GM18507 (cell line): ENCODE measurements at regions not wholly inside any gene's neighbourhood (a gene's known extent, or its start where the extent isn't known, plus 50 kb on each side); places are given as distances from the start of the nearest gene placed in this dataset.

Source experiments
- DNase-seq: peaks from one replicate; pipeline ENCODE4 v3.0.0; 2011; ENCODE audit warnings: low read depth; ENCODE audit not compliant: insufficient read length; ENCODE audit errors: extremely low spot score
- FAIRE-seq: peaks from 2 replicates; lab custom pipeline; 2011; peaks lifted over from hg19 to GRCh38; lab: Jason Lieb, UNC

DNA sequence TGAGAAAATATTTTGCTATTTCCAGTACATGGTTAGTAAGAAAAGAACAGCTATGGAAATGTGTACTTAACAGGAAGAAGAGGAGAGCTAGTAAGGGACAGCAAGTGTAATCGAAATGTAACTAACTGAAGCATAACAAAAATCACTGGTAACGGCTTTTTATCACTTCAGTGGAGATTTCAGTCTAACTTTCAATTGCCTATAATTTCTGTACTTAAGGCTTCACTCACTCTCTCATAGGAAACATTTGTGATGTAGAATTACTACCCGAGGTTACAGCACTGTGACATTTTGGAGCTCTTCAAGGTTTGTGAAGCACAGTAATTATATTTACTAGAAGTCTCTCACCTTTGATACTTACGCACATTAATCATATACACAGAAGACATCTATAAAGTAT lies 1119.1 kb downstream of the AMY1C start:
- no peak for DNase-seq
- FAIRE-seq = no peak

DNA sequence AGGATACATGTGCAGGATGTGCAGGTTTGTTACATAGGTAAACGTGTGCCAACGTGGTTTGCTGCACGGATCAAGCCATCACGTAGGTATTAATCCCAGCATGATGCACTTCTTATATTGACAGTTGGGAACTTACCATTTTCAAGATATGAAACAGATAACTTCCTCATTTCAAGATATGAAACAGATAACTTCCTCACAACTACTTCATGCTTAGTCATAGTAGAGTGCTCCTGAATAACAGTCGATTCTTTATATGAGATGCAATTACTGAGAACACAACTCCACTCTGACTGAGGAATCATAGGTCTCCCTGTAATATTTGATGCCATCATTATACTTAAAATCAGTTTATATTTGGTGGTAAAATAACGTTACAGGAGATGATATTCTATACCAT lies 1124.3 kb downstream of the AMY1C start:
- DNase-seq (no peak), FAIRE-seq (no peak)

DNA sequence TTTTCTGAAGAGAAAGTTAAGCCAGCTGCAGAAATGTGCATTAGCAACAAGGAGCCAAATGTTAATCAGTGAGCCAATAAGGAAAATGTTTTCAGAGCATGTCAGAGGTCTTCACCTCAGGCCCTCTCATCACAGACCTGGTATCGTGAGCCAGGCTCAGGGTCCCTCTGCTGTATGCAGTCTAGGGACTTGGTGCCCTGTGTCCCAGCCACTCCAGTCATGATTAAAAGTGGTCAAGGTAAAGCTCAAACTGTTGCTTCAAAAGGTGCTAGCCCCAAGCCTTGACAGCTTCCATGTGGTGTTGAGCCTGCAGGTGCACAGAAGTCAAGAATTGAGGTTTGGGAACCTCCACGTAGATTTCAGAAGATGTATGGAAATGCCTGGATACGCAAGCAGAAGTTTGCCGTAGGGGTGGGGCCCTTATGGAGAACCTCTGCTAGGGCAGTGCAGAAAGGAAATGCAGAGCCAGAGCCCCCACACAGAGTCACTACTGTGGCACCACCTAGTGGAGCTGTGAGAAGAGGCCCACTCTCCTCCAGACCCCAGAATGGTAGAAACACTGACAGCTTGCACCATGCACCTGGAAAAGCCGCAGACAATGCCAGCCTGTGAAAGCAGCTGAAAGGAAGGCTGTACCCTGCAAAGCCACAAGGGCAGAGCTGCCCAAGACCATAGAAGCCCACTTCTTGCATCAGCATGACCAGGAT lies 1128.7 kb downstream of the AMY1C start:
- FAIRE-seq = no peak
- DNase-seq = no peak

DNA sequence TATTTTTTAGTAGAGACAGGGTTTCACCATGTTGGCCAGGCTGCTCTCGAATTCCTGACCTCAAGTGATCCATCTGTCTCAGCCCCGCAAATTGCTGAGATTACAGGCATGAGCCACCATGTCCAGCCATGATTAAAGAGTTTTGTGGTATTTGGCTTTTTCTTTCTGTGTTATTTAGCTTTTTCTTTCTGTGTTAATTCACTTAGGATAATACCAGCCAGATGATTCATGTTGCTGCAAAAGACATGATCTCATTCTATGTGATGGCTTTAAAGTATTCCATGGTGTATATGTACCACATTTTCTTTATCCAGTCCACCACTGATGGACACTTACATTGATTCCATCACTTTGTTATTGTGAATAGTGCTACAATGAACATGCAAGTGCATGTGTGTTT lies 1135.2 kb downstream of the AMY1C start:
- DNase-seq = no peak
- FAIRE-seq = no peak

DNA sequence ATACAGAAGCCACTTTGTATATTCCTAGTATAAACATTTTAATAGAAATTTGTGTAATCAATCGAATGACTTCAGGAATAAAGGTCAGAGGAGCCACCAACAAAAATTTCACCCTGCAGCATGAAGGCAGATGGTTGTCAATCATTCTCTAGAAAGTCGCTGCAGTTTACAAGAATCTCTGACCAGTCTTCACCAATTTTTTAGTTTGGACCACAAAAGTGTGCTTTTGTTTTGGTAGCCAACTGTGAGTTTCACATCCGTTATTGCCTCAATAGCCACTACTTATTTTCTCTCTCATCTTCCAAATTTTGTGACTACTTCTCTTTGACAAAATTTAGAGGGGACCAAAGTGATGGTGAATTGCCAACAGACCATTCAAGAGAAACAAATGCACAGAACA lies 1155.6 kb downstream of the AMY1C start:
- no peak for FAIRE-seq
- no peak for DNase-seq

DNA sequence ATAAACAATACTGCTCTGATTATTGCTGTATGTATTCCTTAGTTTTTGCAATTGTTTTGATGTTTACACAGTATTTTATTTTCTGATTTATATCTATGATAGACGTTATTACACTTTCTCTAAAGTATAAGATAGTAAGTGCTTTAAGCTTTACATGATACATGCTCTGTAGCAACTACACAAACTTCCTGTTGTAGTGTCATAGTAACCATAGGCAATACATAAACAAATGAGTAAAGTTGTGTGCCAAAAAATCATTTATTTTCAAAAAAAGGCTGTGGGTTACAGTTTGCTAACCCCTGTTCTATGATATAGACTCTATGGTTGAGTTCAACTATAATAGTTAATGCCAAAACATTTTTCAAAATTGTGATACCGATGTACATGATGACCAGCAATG lies 1156.4 kb downstream of the AMY1C start:
- FAIRE-seq = no peak

DNA sequence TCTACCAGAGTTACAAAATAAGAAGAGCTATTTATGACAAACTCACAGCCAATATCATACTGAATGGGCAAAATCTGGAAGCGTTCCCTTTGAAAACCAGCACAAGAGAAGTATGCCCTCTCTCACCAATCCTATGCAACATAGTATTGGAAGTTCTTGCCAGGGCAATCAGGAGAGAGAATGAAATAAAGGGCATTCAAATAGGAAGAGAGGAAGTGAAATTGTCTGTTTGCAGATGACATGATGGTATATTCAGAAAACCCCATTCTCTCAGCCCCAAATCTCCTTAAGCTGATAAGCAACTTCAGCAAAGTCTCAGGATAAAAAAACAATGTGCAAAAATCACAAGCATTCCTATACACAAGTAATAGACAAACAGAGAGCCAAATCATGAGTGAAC lies 1169.5 kb downstream of the AMY1C start:
- no peak for FAIRE-seq
- DNase-seq = no peak

More for the DNA sequence above, 1156.4 kb downstream of the AMY1C start:
- no peak for DNase-seq

DNA sequence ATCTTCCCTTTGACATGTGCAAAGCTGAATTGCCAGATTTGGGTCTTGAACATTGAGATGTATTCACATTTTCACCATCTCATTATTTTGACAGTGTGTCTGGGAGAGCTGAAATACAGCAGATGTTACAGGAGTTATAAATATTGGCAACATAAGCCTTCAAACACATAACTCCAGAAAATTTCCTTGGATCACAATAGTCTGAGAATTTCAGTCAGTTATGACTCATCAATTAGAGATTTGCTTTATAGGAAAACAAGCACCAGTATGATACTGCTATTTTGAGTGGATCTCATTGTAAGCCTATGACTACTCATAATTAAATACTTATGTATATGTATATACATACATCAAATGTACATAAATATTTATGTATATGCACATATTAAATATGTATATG lies 1171.8 kb downstream of the AMY1C start:
- DNase-seq = no peak
- FAIRE-seq = no peak

DNA sequence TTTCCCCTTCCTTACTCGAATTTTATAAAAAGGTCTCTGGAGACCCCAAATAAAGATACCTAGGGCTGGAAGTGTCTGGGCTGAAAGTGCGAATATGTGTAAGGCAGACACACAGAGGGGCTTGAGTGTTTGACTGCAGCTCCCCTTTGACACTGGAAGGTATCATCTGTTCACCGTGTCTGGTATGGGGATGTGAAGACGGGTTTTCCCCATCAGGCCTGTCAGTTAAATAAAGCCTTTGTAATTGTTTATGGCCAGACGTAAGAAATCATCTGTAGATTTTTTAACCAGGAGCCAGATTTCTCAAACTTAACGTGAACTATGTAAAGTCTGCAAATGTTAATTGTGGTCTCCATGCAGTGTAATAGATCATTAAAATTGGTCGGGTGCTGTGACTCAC lies 1173.4 kb downstream of the AMY1C start:
- no peak for DNase-seq
- FAIRE-seq = no peak

DNA sequence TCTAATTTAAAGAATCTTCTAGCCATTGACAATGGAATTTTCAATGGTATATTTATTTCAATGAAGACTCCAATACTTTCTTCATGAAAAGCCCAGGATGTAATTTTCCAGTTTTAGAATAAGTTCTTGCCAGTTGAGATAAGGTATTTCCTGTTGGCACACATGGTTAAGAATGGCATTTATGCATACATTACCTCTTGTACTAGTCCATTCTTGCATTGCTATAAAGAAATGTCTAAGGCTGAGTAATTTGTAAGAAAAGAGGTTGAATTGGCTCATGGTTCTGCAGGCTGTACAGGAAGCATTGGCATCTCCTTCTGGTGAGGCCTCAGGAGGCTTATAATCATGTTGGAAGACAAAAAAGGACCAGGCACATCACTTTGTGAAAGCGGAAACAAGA lies 1179.6 kb downstream of the AMY1C start:
- DNase-seq = no peak
- no peak for FAIRE-seq

DNA sequence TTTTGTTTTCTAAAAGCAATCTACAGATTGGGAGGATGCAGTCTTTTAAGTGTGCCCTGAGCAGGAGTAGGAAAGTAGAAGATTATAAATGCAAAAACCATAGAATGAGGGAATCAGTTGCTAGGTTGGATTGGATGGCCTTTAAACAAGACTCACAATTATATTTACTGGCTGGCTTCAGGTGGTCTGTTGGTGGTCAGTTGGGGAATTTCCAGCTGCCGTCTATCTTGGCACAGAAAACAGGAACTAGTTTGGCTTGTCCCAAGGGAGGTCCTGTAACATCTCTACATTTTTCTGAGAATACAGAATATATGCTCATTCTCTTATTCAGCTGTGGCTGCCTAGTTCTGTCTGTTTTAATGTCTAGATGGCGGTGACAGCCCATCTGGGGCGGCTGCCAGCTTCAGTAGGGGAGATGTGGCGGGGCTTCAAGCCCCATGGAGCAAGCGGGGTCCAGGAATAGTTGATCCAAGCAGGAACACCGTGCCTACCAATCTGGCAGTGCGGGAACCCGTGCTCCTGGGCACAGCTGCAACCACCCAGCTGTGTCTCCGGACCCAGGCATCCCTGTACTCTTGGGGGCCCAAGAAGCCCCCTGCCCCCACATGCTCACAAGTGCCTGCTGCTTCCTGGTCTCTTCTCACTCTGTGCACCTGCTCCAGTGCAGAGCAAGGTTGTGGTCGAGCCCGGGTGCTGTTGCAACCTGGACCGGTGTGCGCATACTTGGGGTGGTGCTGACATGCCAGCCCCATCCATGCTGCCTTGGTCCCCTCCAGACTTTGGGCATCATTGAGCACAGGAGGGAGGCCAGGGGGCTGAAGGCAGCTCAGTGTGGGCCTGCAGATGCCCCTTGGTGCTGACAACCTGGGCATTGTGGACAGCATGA lies 1182.6 kb downstream of the AMY1C start:
- no peak for DNase-seq
- FAIRE-seq = no peak

DNA sequence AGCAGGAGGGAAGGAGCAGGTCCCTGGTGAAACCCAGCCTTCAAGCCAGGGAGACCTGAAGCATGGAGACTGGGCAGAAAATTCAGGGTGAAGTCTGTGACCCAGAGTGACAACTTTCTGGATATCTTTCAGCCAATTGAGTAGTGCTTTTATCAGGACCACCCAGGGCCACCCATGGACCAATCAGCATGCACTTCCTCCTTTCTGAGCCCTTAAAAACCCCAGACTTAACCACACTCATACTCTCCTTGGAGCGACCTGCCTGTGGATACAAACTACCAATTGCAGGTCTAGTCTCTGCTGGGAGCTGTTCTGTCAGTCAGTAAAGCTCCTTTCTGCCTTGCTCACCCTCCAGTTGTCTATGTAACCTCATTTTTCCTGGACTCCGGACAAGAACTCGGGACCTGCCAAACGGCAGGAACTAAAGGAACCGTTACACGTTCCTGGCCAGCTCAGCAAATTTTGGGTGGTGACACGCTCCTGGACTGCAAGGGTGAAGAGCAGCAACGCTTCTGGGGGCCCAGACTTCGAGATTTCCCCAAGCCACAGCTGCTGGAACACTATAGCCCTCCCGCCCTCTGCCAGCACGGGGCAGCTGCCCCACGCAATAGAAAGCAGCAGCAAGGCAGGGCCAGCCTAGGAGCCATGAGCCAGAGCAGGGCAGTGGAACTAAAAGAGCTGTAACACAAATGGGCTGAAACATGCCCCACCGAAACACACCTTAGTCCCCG lies 1183.4 kb downstream of the AMY1C start:
- FAIRE-seq = no peak
- no peak for DNase-seq

DNA sequence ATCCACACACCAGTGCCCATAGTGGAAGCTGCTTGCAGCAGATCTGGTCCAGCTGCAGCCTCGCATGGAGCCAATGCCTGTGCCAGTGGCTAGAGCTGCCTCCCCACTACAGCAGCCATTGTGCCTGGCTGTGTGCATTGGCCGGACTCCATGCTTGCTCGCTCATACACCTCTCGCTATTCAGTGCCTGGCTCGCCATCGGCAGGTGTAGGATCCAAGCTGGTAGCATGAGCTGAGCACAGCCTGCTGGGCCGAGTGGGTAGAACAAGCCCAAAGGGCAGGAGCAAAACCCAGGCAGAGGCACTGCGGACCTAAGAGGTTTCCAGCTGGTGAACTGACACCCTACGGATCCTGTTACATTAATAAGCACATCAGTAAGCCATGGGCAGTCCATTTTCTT lies 1184.1 kb downstream of the AMY1C start:
- FAIRE-seq (no peak), DNase-seq (no peak)

DNA sequence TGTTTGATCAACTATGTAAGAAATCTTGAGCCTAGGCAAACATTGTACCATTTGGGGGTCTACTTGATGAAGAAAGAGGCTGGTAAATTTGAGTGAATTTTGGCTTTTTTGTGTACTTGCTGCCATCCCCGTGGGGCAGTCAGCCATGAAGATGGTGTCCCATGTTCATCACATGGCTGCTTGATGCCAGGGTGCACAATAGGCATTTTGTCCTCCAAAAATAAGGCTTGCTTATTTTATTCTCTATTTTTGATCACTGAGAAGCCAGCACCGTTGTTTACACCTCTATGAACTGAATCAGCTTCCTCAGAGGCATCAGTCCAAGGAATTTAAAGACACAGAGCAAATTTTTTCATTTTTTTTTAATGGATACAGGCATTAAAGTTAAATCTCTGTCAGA lies 1195.7 kb downstream of the AMY1C start:
- DNase-seq = no peak
- no peak for FAIRE-seq

DNA sequence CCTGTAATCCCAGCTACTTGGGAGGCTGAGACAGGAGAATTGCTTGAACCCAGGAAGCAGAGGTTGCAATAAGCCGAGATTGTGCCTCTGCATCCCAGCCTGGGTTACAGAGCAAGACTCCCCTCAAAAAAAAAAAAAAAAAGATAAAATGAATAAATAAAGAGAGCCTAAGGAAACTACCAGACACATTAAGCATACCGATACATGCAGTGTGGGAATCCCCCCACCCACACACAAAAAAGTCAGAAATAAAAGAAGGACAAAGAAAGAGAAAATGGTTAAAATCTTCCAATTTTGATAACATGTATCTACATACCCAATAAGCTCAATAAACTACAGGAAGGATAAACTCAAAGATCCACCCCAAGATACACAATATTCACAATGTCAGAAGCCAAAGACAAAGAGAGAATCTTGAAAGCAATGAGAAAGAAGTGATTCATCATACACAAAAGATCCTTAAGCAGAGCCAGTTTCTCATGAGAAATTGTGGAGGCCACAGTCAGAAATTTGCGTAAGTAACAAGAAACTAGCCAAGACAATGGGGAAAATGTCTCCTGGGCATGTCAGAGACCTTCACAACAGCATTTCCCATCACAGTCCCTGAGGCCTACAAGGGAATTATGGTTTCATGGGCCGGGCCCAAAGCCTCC lies 1197.0 kb downstream of the AMY1C start:
- DNase-seq = no peak
- no peak for FAIRE-seq

DNA sequence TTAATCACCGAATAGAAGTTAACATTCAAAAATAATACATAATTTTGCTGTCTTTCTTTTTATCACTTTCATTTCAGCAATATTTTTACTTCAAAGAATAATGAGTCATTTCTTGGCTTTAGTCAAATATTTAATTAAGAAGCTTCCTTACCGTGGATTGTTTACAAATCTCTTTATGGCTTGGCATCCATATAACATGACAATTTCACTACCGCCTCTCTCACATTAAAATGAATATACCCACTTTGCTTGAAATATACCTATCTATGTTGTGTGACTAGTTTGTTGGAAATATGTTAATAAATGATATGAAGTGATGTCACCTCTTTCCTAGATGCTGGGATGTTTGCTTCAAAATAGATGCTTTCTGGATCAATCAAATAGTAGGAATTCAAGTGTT lies 1203.9 kb downstream of the AMY1C start:
- no peak for DNase-seq
- no peak for FAIRE-seq

DNA sequence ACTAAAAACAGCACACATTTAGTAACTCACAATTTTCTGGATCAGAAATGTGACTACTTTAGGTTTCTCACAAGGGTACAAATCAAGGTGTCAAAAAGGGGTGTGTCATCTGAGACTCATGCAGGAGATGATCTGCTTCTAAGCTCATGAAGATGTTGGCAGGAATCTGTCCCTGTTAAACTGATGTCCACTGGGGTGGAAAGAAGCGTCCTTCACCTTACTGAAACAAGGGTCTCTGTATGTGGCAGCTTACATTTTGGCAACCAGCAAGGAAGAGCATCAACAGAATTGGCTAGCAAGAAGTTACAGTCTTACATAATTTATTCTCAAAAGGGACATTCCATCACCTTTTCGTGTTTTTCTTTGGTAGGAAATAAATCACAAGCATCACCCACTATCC lies 1223.8 kb downstream of the AMY1C start:
- no peak for FAIRE-seq

DNA sequence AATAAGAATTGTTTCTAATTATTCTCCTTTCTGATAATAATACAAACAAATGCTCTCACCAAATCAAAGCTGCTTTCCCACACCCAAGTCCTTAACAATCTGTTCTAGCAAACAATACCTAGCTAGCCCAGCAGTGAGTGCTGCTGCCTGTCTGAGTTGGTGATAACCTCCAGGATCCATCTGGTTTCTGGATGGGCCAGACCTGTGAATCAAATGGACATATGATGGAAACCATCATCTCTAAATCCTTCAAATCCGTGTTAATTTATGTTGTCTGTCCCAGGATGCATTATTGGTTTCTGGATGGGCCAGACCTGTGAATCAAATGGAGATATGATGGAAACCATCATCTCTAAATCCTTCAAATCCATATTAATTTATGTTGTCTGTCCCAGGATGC lies 1230.0 kb downstream of the AMY1C start:
- no peak for FAIRE-seq
- DNase-seq = no peak

More for the DNA sequence above, 1223.8 kb downstream of the AMY1C start:
- DNase-seq = no peak

DNA sequence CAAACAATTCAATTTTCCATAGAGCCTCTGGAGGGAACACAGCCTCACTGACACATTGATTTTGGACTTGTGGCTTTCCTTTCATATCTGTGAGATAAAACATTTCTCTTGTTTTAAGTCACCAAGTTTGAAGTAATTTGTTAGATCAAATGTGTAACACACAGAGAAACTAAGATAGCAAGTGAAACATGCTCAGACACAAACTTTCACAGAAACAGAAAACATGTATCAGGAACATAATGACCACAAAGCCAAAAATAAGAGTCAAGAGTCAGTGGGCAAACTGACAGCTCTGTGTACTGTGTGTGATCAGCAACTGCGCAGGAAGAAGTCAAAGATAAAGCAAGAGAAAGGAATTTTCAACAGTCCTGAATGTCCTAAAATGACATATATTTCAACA lies 1237.5 kb downstream of the AMY1C start:
- no peak for DNase-seq
- FAIRE-seq = peak; percentile 77

DNA sequence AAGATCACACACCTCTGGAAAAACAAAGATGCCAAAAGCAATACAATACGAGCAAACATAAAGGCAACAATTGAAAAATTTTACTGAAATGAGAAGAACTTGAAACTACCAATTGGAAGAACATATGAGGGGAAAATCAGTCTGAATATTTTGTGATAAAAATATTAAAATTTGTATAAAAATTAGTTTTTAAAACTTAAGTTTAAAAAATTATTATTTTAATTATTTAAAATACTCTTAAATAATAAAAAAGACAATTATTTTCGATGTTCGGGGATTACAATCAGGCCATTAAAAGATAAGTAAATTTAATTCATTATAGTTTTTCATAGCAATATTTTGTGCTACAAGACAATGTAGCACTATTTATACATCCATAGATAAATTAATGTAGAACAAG lies 1239.3 kb downstream of the AMY1C start:
- no peak for DNase-seq
- FAIRE-seq = no peak
